T-helper 1 cell treated with Interleukin-12 subunit alpha and Interleukin-12 subunit beta and Interleukin-4 antibody, amounts not matched to agents 30 μg/mL and 1 μg/mL, for 36 hours (primary cell): ENCODE measurements at regions not wholly inside any gene's neighbourhood (a gene's known extent, or its start where the extent isn't known, plus 50 kb on each side); places are given as distances from the start of the nearest gene placed in this dataset.
"Not testable (repeated sequence)": the region's sequence is repeated elsewhere in the genome, so short reads cannot be mapped to it uniquely, and the experiment has no call there.

Experiments used
- H3K27ac Mint-ChIP-seq: one replicate; pipeline ENCODE4 v1.8.0; 2021; ENCODE audit warnings: mild to moderate bottlenecking, mixed read lengths
- H3K27me3 Mint-ChIP-seq: one replicate; pipeline ENCODE4 v1.8.0; 2021; ENCODE audit warnings: low read depth, mixed read lengths
- H3K36me3 Mint-ChIP-seq: one replicate; pipeline ENCODE4 v1.8.0; 2021; ENCODE audit warnings: low read depth, mixed read lengths
- H3K4me1 Mint-ChIP-seq: one replicate; pipeline ENCODE4 v1.8.0; 2021; ENCODE audit warnings: low read depth, mixed read lengths
- H3K4me3 Mint-ChIP-seq: one replicate; pipeline ENCODE4 v1.8.0; 2021; ENCODE audit warnings: mild to moderate bottlenecking, moderate library complexity, mixed read lengths
- H3K9me3 Mint-ChIP-seq: one replicate; pipeline ENCODE4 v1.8.0; 2021; ENCODE audit warnings: mixed read lengths

GRCh38 chr1:149726688-149727087 lies 55.8 kb upstream of the FCGR1A start:
- H3K9me3 Mint-ChIP-seq, H3K27me3 Mint-ChIP-seq, H3K36me3 Mint-ChIP-seq: not testable (repeated sequence)

GRCh38 chr1:149728598-149728997 lies 53.9 kb upstream of the FCGR1A start:
- H3K4me1 Mint-ChIP-seq, H3K9me3 Mint-ChIP-seq, H3K4me3 Mint-ChIP-seq, H3K36me3 Mint-ChIP-seq, H3K27me3 Mint-ChIP-seq, H3K27ac Mint-ChIP-seq: not testable (repeated sequence)

More at GRCh38 chr1:149726688-149727087, 55.8 kb upstream of the FCGR1A start:
- H3K4me1 Mint-ChIP-seq, H3K4me3 Mint-ChIP-seq, H3K27ac Mint-ChIP-seq: not testable (repeated sequence)
